GM18499 (cell line): ENCODE measurements at regions not wholly inside any gene's neighbourhood (a gene's known extent, or its start where the extent isn't known, plus 50 kb on each side); places are given as distances from the start of the nearest gene placed in this dataset.
"Not testable (repeated sequence)": the region's sequence is repeated elsewhere in the genome, so short reads cannot be mapped to it uniquely, and the experiment has no call there.

Experiments
- ATAC-seq: cut with Tn5 transposase; IDR thresholded peaks from one replicate; pipeline ENCODE4 v1.9.1; 2021; ENCODE audit warnings: moderate number of reproducible peaks; ENCODE audit not compliant: insufficient read depth, unreplicated experiment

- no peak for ATAC-seq
Measured at GRCh38 chrX:13226214-13226613, 93.6 kb downstream of the ATXN3L start.

GRCh38 chrX:13223868-13224567, 95.8 kb downstream of the ATXN3L start:
- no peak for ATAC-seq

GRCh38 chrX:13220916-13221315, 98.9 kb downstream of the ATXN3L start:
- ATAC-seq, result no peak

- no peak for ATAC-seq
Measured at GRCh38 chrX:13219991-13220764, 99.7 kb downstream of the ATXN3L start.

- ATAC-seq, result no peak
Measured at GRCh38 chrX:13218758-13219157, 101.1 kb downstream of the ATXN3L start.

GRCh38 chrX:13216139-13216538, 103.7 kb downstream of the ATXN3L start:
- no peak for ATAC-seq

GRCh38 chrX:13215729-13216128, 104.1 kb downstream of the ATXN3L start:
- no peak for ATAC-seq

- no peak for ATAC-seq
Measured at GRCh38 chrX:13212191-13212651, 107.6 kb downstream of the ATXN3L start.

- ATAC-seq, result not testable (repeated sequence)
Measured at GRCh38 chrX:13210142-13210541, 109.7 kb downstream of the ATXN3L start.

GRCh38 chrX:13209704-13210103, 110.1 kb downstream of the ATXN3L start:
- not testable (repeated sequence) for ATAC-seq

GRCh38 chrX:13208281-13208935, 111.4 kb downstream of the ATXN3L start:
- ATAC-seq, result no peak

GRCh38 chrX:13203271-13203670, 116.6 kb downstream of the ATXN3L start:
- ATAC-seq, result no peak

- ATAC-seq, result no peak
Measured at GRCh38 chrX:13201605-13202219, 118.1 kb downstream of the ATXN3L start.

GRCh38 chrX:13200398-13200797, 119.5 kb downstream of the ATXN3L start:
- ATAC-seq, result no peak

- no peak for ATAC-seq
Measured at GRCh38 chrX:13198762-13199064, 121.1 kb downstream of the ATXN3L start.

- ATAC-seq, result no peak
Measured at GRCh38 chrX:13198056-13198761, 121.6 kb downstream of the ATXN3L start.

- ATAC-seq, result no peak
Measured at GRCh38 chrX:13196782-13197181, 123.1 kb downstream of the ATXN3L start.

GRCh38 chrX:13195340-13195739, 124.5 kb downstream of the ATXN3L start:
- ATAC-seq, result no peak

- ATAC-seq, result no peak
Measured at GRCh38 chrX:13194291-13195103, 125.4 kb downstream of the ATXN3L start.
